ENCODE measurements at regions not wholly inside any gene's neighbourhood (a gene's known extent, or its start where the extent isn't known, plus 50 kb on each side); places are given as distances from the start of the nearest gene placed in this dataset.

GRCh38 chr9:545480-545879, 296.0 kb upstream of the DMRT1 start:
- ChIA-PET CTCF (no interaction called here), POLR2A (no interaction called here)
- no peaks in the 10 kb centered on the region for H3K36me3 ChIP-seq (replicated peaks in 1 of 2; ENCODE audit: control insufficient read depth in 1 of 2, insufficient read depth in 2 of 2, low read length in 1 of 2)
- H4K20me1 ChIP-seq (ENCODE audit: insufficient read depth), result no peaks in the 10 kb centered on the region
- peaks cover 27% of the 10 kb centered on the region; the same call in 1 of the 2 replicates for H3K27me3 ChIP-seq (ENCODE audit: insufficient read depth)
- no peaks in the 10 kb centered on the region for H3K9me3 ChIP-seq
- no peaks in the 10 kb centered on the region for H3K4me1 ChIP-seq (ENCODE audit: control insufficient read depth in 1 of 2, insufficient read depth in 2 of 2, low read depth in 1 of 2, low read length in 1 of 2)
- H3F3A ChIP-seq (replicated peaks; ENCODE audit: insufficient read depth), result no peaks in the 10 kb centered on the region
- H3K79me2 ChIP-seq (ENCODE audit: insufficient read depth), result no peaks in the 10 kb centered on the region
- DNase-seq, result no peak
- no peak overlapping the region for H3K4me2 ChIP-seq
- H3K4me3 ChIP-seq (ENCODE audit: low read depth in 2 of 2, low read length in 1 of 2), result no peak overlapping the region
- no peak overlapping the region for H3K9ac ChIP-seq
- 11% methylated on average over 7 of the region's 7 CpGs for WGBS (ENCODE audit: low lambda C conversion rate)
- H3K27ac ChIP-seq (ENCODE audit: low read depth in 2 of 2, low read length in 1 of 2), result no peak overlapping the region
- no peak for TF ChIP-seq EZH2phosphoT487 (IDR thresholded peaks at IDR 0.05; ENCODE audit: borderline replicate concordance, low read depth)
- no peak for TF ChIP-seq YY1 (IDR thresholded peaks at IDR 0.05; ENCODE audit: low read depth)
- H3K9me2 ChIP-seq, result no peaks in the 10 kb centered on the region
- H2AFZ ChIP-seq (ENCODE audit: low read depth), result no peak overlapping the region

DNA sequence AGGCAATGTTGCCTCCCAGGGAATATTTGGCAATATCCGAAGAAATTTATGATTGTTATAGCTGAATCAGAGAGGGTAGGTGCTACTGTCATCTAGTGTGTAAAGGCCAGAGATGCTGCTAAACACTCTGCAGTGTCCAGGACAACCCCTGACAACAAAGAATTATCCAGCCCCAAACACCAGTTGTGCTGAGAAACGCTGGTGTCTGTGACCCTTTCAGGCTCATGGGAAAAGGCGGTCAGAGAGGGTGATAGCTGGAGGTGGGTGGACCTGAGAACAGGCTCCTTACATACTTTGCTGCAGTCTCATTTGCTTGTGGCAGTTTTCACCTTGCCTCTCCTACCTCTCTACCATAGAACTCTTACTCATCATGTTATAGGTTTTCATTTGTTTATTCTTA, 295.3 kb upstream of the DMRT1 start:
- no peak for TF ChIP-seq SMC3 (IDR thresholded peaks at IDR 0.05; ENCODE audit: low read depth, low read length)
- TF ChIP-seq GABPA (IDR thresholded peaks at IDR 0.05; ENCODE audit: low read depth), result no peak
- TF ChIP-seq SIN3A (IDR thresholded peaks at IDR 0.05; ENCODE audit: borderline replicate concordance, low read depth, low read length), result no peak
- TF ChIP-seq MEF2A (IDR thresholded peaks at IDR 0.05; ENCODE audit: borderline replicate concordance, low read depth), result no peak
- TF ChIP-seq NRF1 (IDR thresholded peaks at IDR 0.05; ENCODE audit: low read depth, low read length), result no peak
- no peak for TF ChIP-seq NFIC (IDR thresholded peaks at IDR 0.05; ENCODE audit: borderline replicate concordance)
- ChIA-PET POLR2A (no interaction called here), CTCF (no interaction called here)
- Histone ChIP-seq H3K9ac (no peak overlapping the region), H3K9me3 (no peaks in the 10 kb centered on the region), H3K4me2 (no peak overlapping the region), H4K20me1 (ENCODE audit: insufficient read depth) (no peaks in the 10 kb centered on the region), H3K27ac (ENCODE audit: low read depth in 2 of 2, low read length in 1 of 2) (no peak overlapping the region), H3F3A (replicated peaks; ENCODE audit: insufficient read depth) (no peaks in the 10 kb centered on the region), H3K4me3 (ENCODE audit: low read depth in 2 of 2, low read length in 1 of 2) (no peak overlapping the region), H2AFZ (ENCODE audit: low read depth) (no peak overlapping the region), H3K27me3 (ENCODE audit: insufficient read depth) (peaks cover 31% of the 10 kb centered on the region; the same call in 1 of the 2 replicates), H3K79me2 (ENCODE audit: insufficient read depth) (no peaks in the 10 kb centered on the region), H3K4me1 (ENCODE audit: control insufficient read depth in 1 of 2, insufficient read depth in 2 of 2, low read depth in 1 of 2, low read length in 1 of 2) (no peaks in the 10 kb centered on the region), H3K36me3 (replicated peaks in 1 of 2; ENCODE audit: control insufficient read depth in 1 of 2, insufficient read depth in 2 of 2, low read length in 1 of 2) (no peaks in the 10 kb centered on the region), H3K9me2 (no peaks in the 10 kb centered on the region)
- no peak for DNase-seq
- 3% methylated on average over 3 of the region's 3 CpGs for WGBS (ENCODE audit: low lambda C conversion rate)

DNA sequence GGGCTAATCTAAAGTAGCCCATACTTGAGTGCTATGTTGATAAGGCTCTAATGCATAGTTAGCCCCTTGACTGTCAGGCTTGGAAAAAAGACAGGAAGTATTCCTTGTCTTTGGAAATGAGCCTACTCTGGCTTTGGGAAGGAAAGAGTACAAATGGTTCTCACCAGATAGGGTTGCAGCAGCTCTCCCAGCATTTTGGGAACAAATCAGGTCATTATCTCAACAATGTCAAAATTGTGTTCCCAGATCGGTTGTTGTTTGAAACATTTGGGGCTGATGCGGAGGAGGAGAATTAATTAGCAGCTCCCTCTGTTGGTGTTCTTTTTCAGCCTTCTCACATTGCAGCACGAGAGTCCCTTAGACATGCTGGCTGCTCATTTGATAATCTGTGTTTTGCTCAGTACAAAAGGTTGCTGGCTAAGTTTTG, 294.7 kb upstream of the DMRT1 start:
- H3F3A ChIP-seq (replicated peaks; ENCODE audit: insufficient read depth), result no peaks in the 10 kb centered on the region
- H3K9ac ChIP-seq, result no peak overlapping the region
- H3K4me2 ChIP-seq, result no peak overlapping the region
- no peak overlapping the region for H2AFZ ChIP-seq (ENCODE audit: low read depth)
- POLR2A ChIA-PET, result no interaction called here
- H3K36me3 ChIP-seq (replicated peaks in 1 of 2; ENCODE audit: control insufficient read depth in 1 of 2, insufficient read depth in 2 of 2, low read length in 1 of 2), result no peaks in the 10 kb centered on the region
- no peak overlapping the region for H3K4me3 ChIP-seq (ENCODE audit: low read depth in 2 of 2, low read length in 1 of 2)
- H3K9me3 ChIP-seq, result no peaks in the 10 kb centered on the region
- H3K27me3 ChIP-seq (ENCODE audit: insufficient read depth), result peaks cover 30% of the 10 kb centered on the region; the same call in 1 of the 2 replicates
- CTCF ChIA-PET, result no interaction called here
- no peak for DNase-seq
- H4K20me1 ChIP-seq (ENCODE audit: insufficient read depth), result no peaks in the 10 kb centered on the region
- H3K4me1 ChIP-seq (ENCODE audit: control insufficient read depth in 1 of 2, insufficient read depth in 2 of 2, low read depth in 1 of 2, low read length in 1 of 2), result no peaks in the 10 kb centered on the region
- H3K79me2 ChIP-seq (ENCODE audit: insufficient read depth), result no peaks in the 10 kb centered on the region
- no peaks in the 10 kb centered on the region for H3K9me2 ChIP-seq
- no peak for TF ChIP-seq EZH2phosphoT487 (IDR thresholded peaks at IDR 0.05; ENCODE audit: borderline replicate concordance, low read depth)
- no peak for TF ChIP-seq NRF1 (IDR thresholded peaks at IDR 0.05; ENCODE audit: low read depth, low read length)
- TF ChIP-seq FOSL2 (IDR thresholded peaks at IDR 0.05; ENCODE audit: borderline replicate concordance, low read depth), result no peak
- no peak for TF ChIP-seq ELF1 (IDR thresholded peaks at IDR 0.05)
- TF ChIP-seq, protein P1, sequence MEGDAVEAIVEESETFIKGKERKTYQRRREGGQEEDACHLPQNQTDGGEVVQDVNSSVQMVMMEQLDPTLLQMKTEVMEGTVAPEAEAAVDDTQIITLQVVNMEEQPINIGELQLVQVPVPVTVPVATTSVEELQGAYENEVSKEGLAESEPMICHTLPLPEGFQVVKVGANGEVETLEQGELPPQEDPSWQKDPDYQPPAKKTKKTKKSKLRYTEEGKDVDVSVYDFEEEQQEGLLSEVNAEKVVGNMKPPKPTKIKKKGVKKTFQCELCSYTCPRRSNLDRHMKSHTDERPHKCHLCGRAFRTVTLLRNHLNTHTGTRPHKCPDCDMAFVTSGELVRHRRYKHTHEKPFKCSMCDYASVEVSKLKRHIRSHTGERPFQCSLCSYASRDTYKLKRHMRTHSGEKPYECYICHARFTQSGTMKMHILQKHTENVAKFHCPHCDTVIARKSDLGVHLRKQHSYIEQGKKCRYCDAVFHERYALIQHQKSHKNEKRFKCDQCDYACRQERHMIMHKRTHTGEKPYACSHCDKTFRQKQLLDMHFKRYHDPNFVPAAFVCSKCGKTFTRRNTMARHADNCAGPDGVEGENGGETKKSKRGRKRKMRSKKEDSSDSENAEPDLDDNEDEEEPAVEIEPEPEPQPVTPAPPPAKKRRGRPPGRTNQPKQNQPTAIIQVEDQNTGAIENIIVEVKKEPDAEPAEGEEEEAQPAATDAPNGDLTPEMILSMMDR (IDR thresholded peaks at IDR 0.05), result 0 out of 2 replicates have a peak, but pooled peaks have one; percentile 14
- TF ChIP-seq EP300 (IDR thresholded peaks at IDR 0.05; ENCODE audit: borderline replicate concordance in 1 of 2, low read depth in 1 of 2, low read length in 1 of 2), result no peak
- WGBS (ENCODE audit: low lambda C conversion rate), result 3% methylated on average over 3 of the region's 3 CpGs
- H3K27ac ChIP-seq (ENCODE audit: low read depth in 2 of 2, low read length in 1 of 2), result no peak overlapping the region

Data from SK-N-SH (cell line).